ENCODE measurements at regions not wholly inside any gene's neighbourhood (a gene's known extent, or its start where the extent isn't known, plus 50 kb on each side); places are given as distances from the start of the nearest gene placed in this dataset.

GRCh38 chr3:126256251-126256650 is 75.9 kb upstream of the ALDH1L1 start:
- no peak for DNase-seq (ENCODE audit: low read depth)
- H3K4me3 ChIP-seq (ENCODE audit: low read depth, low read length), result no peak overlapping the region
- TF ChIP-seq, protein P1, sequence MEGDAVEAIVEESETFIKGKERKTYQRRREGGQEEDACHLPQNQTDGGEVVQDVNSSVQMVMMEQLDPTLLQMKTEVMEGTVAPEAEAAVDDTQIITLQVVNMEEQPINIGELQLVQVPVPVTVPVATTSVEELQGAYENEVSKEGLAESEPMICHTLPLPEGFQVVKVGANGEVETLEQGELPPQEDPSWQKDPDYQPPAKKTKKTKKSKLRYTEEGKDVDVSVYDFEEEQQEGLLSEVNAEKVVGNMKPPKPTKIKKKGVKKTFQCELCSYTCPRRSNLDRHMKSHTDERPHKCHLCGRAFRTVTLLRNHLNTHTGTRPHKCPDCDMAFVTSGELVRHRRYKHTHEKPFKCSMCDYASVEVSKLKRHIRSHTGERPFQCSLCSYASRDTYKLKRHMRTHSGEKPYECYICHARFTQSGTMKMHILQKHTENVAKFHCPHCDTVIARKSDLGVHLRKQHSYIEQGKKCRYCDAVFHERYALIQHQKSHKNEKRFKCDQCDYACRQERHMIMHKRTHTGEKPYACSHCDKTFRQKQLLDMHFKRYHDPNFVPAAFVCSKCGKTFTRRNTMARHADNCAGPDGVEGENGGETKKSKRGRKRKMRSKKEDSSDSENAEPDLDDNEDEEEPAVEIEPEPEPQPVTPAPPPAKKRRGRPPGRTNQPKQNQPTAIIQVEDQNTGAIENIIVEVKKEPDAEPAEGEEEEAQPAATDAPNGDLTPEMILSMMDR (IDR thresholded peaks at IDR 0.05; ENCODE audit: control insufficient read depth, extremely low read depth, insufficient read depth), result no peak

DNA sequence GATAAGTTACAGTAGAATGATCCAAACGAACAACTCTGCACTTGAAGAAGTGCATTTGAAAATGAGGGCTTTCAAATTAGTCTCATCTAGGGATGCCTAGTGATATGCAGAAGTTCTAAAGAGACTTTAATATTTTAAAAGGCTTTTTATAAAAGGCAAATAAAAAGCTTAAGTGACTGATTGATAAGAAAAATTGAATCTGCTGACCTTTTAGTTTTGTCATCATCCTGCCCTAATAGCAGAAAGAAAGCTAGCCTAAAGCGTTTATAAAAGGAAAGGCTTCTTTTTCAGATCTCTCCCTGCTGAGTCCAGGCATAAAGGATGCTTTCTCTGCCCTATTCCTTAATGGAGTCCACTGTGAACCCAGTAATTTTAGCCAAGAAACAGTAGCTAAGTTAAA is 72.7 kb upstream of the ALDH1L1 start:
- no peak for DNase-seq (ENCODE audit: low read depth)
- TF ChIP-seq, protein P1 (IDR thresholded peaks at IDR 0.05; ENCODE audit: control insufficient read depth, extremely low read depth, insufficient read depth), result no peak
- H3K4me3 ChIP-seq (ENCODE audit: low read depth, low read length), result no peak overlapping the region

DNA sequence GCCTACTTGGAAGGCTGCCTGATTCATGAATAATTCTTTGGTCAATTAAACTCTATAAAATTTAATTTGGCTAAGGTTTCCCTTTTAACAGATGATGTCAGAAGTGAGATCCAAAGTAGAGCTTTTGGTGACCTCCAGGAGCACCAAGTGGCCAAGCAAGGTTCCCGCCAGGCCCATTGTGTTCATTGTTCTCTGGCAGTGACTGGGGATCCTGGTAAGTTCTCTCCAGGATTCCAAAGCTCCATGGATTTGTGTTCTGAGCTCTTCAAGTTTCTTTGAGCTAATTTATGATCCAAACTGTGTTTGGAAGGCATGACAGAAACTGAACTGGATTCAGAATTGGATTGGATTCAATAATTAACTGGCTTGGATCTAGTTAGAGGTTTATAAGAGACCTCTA is 72.0 kb upstream of the ALDH1L1 start:
- TF ChIP-seq, protein P1 (IDR thresholded peaks at IDR 0.05; ENCODE audit: control insufficient read depth, extremely low read depth, insufficient read depth), result no peak
- H3K4me3 ChIP-seq (ENCODE audit: low read depth, low read length), result no peak overlapping the region
- DNase-seq (ENCODE audit: low read depth), result no peak

GRCh38 chr3:126245811-126246727 is 65.7 kb upstream of the ALDH1L1 start:
- no peak for DNase-seq (ENCODE audit: low read depth)

More at GRCh38 chr3:126245811-126246727, 65.7 kb upstream of the ALDH1L1 start:
- TF ChIP-seq, protein P1 (IDR thresholded peaks at IDR 0.05; ENCODE audit: control insufficient read depth, extremely low read depth, insufficient read depth), result peak; percentile 68
- no peak overlapping the region for H3K4me3 ChIP-seq (ENCODE audit: low read depth, low read length)
